ENCODE measurements at regions not wholly inside any gene's neighbourhood (a gene's known extent, or its start where the extent isn't known, plus 50 kb on each side); places are given as distances from the start of the nearest gene placed in this dataset.
"Not testable (repeated sequence)": the region's sequence is repeated elsewhere in the genome, so short reads cannot be mapped to it uniquely, and the experiment has no call there.

DNA sequence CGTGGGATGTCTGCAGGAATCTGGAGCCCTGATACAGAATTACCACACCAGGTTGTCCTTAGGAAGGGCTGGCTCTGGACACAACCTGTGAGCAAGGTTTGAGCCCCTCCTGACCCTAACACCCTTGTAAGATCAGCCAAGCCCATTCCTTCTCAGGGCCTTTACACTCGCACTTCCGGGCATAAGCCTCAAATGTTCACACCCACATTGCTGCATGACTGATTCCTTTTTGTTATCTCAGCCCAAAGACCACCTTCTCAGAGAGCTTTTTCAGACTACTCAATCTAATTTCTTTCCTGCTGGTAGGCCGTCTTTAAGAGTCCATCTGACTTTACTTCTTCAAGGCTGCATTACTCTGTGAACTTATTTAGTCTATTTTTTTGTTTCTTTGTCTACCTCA is 464.0 kb upstream of the SPRED2 start:
- H3K27ac ChIP-seq (ENCODE audit: extremely low read depth, low read depth, low read length), result no peak overlapping the region
- H3K4me1 ChIP-seq (ENCODE audit: control insufficient read depth, insufficient read depth, low read length), result no peaks in the 10 kb centered on the region
- no peaks in the 10 kb centered on the region for H3K9me3 ChIP-seq (ENCODE audit: control insufficient read depth, insufficient read depth, low read depth, low read length)
- CTCF ChIA-PET, result no interaction called here
- POLR2A ChIA-PET, result no interaction called here
- no peak overlapping the region for H3K4me3 ChIP-seq (ENCODE audit: low read depth, low read length)
- TF ChIP-seq ZNF473 (tag by site-specific recombination; IDR thresholded peaks at IDR 0.05) (no peak), ZNF335 (tag by site-specific recombination; conservative IDR thresholded peaks at IDR 0.05) (no peak)
- no peaks in the 10 kb centered on the region for H3K36me3 ChIP-seq (ENCODE audit: control insufficient read depth in 2 of 2, insufficient read depth in 1 of 2, low read length in 2 of 2)

DNA sequence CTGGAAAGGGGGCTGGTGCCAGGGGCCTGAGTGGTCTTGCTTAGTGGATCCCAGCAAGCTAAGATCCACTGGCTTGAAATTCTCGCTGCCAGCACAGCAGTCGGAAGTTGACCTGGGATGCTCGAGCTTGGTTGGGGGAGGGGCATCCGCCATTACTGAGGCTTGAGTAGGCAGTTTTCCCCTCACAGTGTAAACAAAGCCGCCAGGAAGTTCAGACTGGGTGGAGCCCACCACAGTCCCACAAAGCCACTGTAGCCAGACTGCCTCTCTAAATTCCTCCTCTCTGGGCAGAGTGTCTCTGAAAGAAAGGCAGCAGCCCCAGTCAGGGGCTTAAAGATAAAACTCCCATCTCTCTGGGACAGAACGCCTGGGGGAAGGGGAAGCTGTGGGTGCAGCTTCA is 457.7 kb upstream of the SPRED2 start:
- H3K4me1 ChIP-seq (ENCODE audit: control insufficient read depth, insufficient read depth, low read length); H3K9me3 ChIP-seq (ENCODE audit: control insufficient read depth, insufficient read depth, low read depth, low read length); H3K4me3 ChIP-seq (ENCODE audit: low read depth, low read length); H3K27ac ChIP-seq (ENCODE audit: extremely low read depth, low read depth, low read length); CTCF ChIA-PET; H3K36me3 ChIP-seq (ENCODE audit: control insufficient read depth in 2 of 2, insufficient read depth in 1 of 2, low read length in 2 of 2): not testable (repeated sequence)
- TF ChIP-seq SETDB1 (IDR thresholded peaks at IDR 0.05; ENCODE audit: insufficient read length, low read length), result peak; percentile 17
- POLR2A ChIA-PET, result interaction anchor here (0.6 kb wide), 1 partner anchor 26 kb away, joined by 5 read pairs; no protein-coding TSS in a partner anchor

DNA sequence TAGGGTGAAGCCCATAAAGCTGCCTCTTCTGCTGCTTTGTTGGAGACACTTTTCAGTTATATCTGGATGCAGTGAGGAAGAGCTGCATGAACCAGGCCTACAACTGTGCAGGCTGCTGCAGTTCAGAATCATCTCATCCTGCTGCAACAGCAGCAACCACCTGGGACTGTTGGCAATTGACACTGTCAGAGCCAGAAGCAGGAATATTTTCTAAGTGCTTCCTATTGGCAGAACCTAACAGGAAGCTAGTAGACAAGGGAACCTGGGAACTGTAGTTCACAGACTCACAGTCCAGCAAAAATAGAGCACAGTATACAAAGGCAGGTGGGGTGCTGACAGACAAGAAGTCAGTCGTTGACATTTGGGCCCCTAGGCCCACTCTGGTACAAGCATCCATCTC is 452.9 kb upstream of the SPRED2 start:
- TF ChIP-seq ZNF362 (tag by site-specific recombination; IDR thresholded peaks at IDR 0.05), result no peak
- no peak for TF ChIP-seq GFI1B (tag by site-specific recombination; IDR thresholded peaks at IDR 0.05)
- TF ChIP-seq KLF7 (tag by site-specific recombination; IDR thresholded peaks at IDR 0.05; ENCODE audit: borderline replicate concordance), result no peak
- TF ChIP-seq BCL11A (tag by site-specific recombination; IDR thresholded peaks at IDR 0.05; ENCODE audit: low read depth), result no peak
- no peak for TF ChIP-seq ZNF654 (tag by site-specific recombination; IDR thresholded peaks at IDR 0.05; ENCODE audit: low read depth)
- no peak for TF ChIP-seq GLI2 (tag by site-specific recombination; IDR thresholded peaks at IDR 0.05; ENCODE audit: borderline replicate concordance, low read depth)
- no peak for TF ChIP-seq ZNF571 (tag by site-specific recombination; IDR thresholded peaks at IDR 0.05)
- no peak for TF ChIP-seq ZNF596 (tag by site-specific recombination; IDR thresholded peaks at IDR 0.05)
- TF ChIP-seq ZNF138 (tag by site-specific recombination; IDR thresholded peaks at IDR 0.05; ENCODE audit: borderline replicate concordance), result no peak
- TF ChIP-seq, protein P1, sequence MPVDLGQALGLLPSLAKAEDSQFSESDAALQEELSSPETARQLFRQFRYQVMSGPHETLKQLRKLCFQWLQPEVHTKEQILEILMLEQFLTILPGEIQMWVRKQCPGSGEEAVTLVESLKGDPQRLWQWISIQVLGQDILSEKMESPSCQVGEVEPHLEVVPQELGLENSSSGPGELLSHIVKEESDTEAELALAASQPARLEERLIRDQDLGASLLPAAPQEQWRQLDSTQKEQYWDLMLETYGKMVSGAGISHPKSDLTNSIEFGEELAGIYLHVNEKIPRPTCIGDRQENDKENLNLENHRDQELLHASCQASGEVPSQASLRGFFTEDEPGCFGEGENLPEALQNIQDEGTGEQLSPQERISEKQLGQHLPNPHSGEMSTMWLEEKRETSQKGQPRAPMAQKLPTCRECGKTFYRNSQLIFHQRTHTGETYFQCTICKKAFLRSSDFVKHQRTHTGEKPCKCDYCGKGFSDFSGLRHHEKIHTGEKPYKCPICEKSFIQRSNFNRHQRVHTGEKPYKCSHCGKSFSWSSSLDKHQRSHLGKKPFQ (tag by site-specific recombination; IDR thresholded peaks at IDR 0.05), result no peak
- no peak for TF ChIP-seq ZNF416 (tag by site-specific recombination; IDR thresholded peaks at IDR 0.05)
- no peak for TF ChIP-seq ZNF768 (tag by site-specific recombination; IDR thresholded peaks at IDR 0.05)
- TF ChIP-seq ZBTB26 (tag by site-specific recombination; optimal IDR thresholded peaks at IDR 0.05), result no peak
- TF ChIP-seq ZNF133 (tag by site-specific recombination; IDR thresholded peaks at IDR 0.05), result no peak
- Histone ChIP-seq H3K4me3 (ENCODE audit: low read depth, low read length) (no peak overlapping the region), H3K4me1 (ENCODE audit: control insufficient read depth, insufficient read depth, low read length) (no peaks in the 10 kb centered on the region), H3K27ac (ENCODE audit: extremely low read depth, low read depth, low read length) (no peak overlapping the region), H3K36me3 (ENCODE audit: control insufficient read depth in 2 of 2, insufficient read depth in 1 of 2, low read length in 2 of 2) (no peaks in the 10 kb centered on the region), H3K9me3 (ENCODE audit: control insufficient read depth, insufficient read depth, low read depth, low read length) (no peaks in the 10 kb centered on the region)
- ChIA-PET POLR2A (no interaction called here), CTCF (no interaction called here)
